MM.1S (cell line): ENCODE measurements at regions not wholly inside any gene's neighbourhood (a gene's known extent, or its start where the extent isn't known, plus 50 kb on each side); places are given as distances from the start of the nearest gene placed in this dataset.

Experiments used
- DNase-seq: peaks from one replicate; pipeline ENCODE4 v3.0.0-alpha.2; 2015
- H2AFZ ChIP-seq: fragments of 300-600 bp; sonication (generic); 2 replicates; pipeline ENCODE4 v1.6.0; 2016; ENCODE audit warnings: antibody characterized with exemption, low read length
- H3F3A ChIP-seq: fragments of 300-600 bp; sonication (generic); 2 replicates; pipeline ENCODE4 v1.6.1; 2016; ENCODE audit warnings: mild to moderate bottlenecking, antibody characterized with exemption, low read length, moderate library complexity, mixed read lengths; ENCODE audit not compliant: insufficient read depth
- H3K27ac ChIP-seq: fragments of 300-600 bp; sonication (generic); 2 replicates; pipeline ENCODE4 v1.5.1; 2016; ENCODE audit warnings: mild to moderate bottlenecking, low read length
- H3K27me3 ChIP-seq: fragments of 300-600 bp; sonication (generic); replicated peaks from 2 replicates; pipeline ENCODE4 v1.6.0; 2016; ENCODE audit warnings: low read length; ENCODE audit not compliant: insufficient read depth
- H3K36me3 ChIP-seq: fragments of 300-600 bp; sonication (generic); replicated peaks from 2 replicates; pipeline ENCODE4 v1.6.1; 2016; ENCODE audit warnings: mild to moderate bottlenecking, low read length, mixed read lengths; ENCODE audit not compliant: insufficient read depth
- H3K4me1 ChIP-seq: fragments of 300-600 bp; sonication (generic); 2 replicates; pipeline ENCODE4 v1.6.1; 2016; ENCODE audit warnings: low read length, mixed read lengths
- H3K4me2 ChIP-seq: fragments of 300-600 bp; sonication (generic); 2 replicates; pipeline ENCODE4 v1.6.0; 2016; ENCODE audit warnings: low read depth, low read length
- H3K4me3 ChIP-seq: fragments of 300-600 bp; sonication (generic); 2 replicates; pipeline ENCODE4 v1.5.1; 2016; ENCODE audit warnings: low read length, mixed read lengths
- H3K79me2 ChIP-seq: fragments of 300-600 bp; sonication (generic); 2 replicates; pipeline ENCODE4 v1.6.1; 2016; ENCODE audit warnings: mixed run types, low read length, mixed read lengths
- H3K9ac ChIP-seq: fragments of 300-600 bp; sonication (generic); 2 replicates; pipeline ENCODE4 v1.6.1; 2016; ENCODE audit warnings: low read length, mixed read lengths
- H3K9me2 ChIP-seq: fragments of 300-600 bp; sonication (generic); replicated peaks from 2 replicates; pipeline ENCODE4 v1.6.1; 2016; ENCODE audit warnings: mild to moderate bottlenecking, low read length, mixed read lengths; ENCODE audit not compliant: insufficient read depth
- H3K9me3 ChIP-seq: fragments of 300-600 bp; sonication (generic); replicated peaks from 2 replicates; pipeline ENCODE4 v1.6.1; 2016; ENCODE audit warnings: mild to moderate bottlenecking, low read length, mixed read lengths; ENCODE audit not compliant: insufficient read depth
- H4K20me1 ChIP-seq: fragments of 300-600 bp; sonication (generic); 2 replicates; pipeline ENCODE4 v1.6.1; 2016; ENCODE audit warnings: mild to moderate bottlenecking, low read length, moderate library complexity, mixed read lengths; ENCODE audit not compliant: insufficient read depth
- EZH2 ChIP-seq: fragments of 300-600 bp; sonication (generic); optimal IDR thresholded peaks from 2 replicates; pipeline ENCODE3; 2017; ENCODE audit warnings: low read depth, mild to moderate bottlenecking, antibody characterized with exemption, low read length, mixed read lengths
- EZH2phosphoT487 ChIP-seq: fragments of 300-600 bp; sonication (generic); IDR thresholded peaks from 2 replicates; pipeline ENCODE4 v1.6.1; 2018; ENCODE audit warnings: antibody characterized with exemption, low read length
- TF ChIP-seq, protein P1 (sequence below): fragments of 300-600 bp; sonication (generic); IDR thresholded peaks from 2 replicates; pipeline ENCODE4 v1.5.1; 2016; ENCODE audit warnings: antibody characterized with exemption, low read length, mixed read lengths

DNA sequence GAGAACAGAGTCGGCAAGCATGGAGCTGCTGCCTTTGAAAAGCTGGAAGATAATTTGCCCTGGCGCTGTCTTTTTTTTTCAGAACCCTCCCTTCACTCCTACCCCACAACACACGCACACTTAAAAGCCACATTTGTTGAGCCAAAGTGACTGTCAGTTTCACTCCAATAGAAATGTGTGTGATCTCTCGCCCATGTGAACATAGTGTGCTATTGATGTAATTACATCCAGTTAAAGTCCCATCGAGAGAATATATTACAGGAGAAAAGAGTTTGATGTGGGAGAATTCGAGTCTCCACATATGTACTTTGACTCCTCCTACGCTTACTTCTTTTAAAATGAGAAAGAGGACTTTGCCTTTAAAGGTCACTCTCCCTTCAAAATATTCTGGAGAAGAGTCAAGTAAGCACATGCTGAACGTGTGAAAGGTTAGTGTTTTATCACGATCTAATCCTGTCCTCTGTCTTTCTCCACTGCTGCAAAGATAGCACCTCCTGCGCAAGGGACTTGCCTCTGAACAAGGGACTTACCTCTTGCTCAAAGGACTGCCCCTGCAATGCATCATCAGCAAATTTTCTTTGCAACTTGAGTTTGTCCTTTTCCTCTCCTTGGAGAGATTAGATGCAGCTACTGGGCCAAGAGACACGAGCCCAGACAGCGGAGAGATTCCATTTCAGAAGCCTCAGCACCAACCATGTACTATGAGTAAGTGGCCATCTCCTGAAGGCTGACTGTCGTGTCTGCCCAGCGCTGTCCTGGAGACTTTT lies 613.9 kb downstream of the PTPRU start:
- peaks cover 86% of the 10 kb centered on the region for H3K27me3 ChIP-seq
- no peak overlapping the region for H3K4me3 ChIP-seq
- no peaks in the 10 kb centered on the region for H3K9me2 ChIP-seq
- H3K9me3 ChIP-seq: no peaks in the 10 kb centered on the region
- no peaks in the 10 kb centered on the region for H4K20me1 ChIP-seq
- H3K9ac ChIP-seq: no peak overlapping the region
- H3K79me2 ChIP-seq: no peaks in the 10 kb centered on the region
- TF ChIP-seq, protein P1, sequence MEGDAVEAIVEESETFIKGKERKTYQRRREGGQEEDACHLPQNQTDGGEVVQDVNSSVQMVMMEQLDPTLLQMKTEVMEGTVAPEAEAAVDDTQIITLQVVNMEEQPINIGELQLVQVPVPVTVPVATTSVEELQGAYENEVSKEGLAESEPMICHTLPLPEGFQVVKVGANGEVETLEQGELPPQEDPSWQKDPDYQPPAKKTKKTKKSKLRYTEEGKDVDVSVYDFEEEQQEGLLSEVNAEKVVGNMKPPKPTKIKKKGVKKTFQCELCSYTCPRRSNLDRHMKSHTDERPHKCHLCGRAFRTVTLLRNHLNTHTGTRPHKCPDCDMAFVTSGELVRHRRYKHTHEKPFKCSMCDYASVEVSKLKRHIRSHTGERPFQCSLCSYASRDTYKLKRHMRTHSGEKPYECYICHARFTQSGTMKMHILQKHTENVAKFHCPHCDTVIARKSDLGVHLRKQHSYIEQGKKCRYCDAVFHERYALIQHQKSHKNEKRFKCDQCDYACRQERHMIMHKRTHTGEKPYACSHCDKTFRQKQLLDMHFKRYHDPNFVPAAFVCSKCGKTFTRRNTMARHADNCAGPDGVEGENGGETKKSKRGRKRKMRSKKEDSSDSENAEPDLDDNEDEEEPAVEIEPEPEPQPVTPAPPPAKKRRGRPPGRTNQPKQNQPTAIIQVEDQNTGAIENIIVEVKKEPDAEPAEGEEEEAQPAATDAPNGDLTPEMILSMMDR: no peak
- TF ChIP-seq EZH2: no peak
- no peak for TF ChIP-seq EZH2phosphoT487
- DNase-seq: no peak
- H3F3A ChIP-seq: no peaks in the 10 kb centered on the region
- no peaks in the 10 kb centered on the region for H3K4me1 ChIP-seq
- no peak overlapping the region for H3K4me2 ChIP-seq
- H3K36me3 ChIP-seq: no peaks in the 10 kb centered on the region
- H2AFZ ChIP-seq: no peak overlapping the region
- H3K27ac ChIP-seq: no peak overlapping the region

GRCh38 chr1:29849038-29849750 lies 612.9 kb downstream of the PTPRU start:
- H3K9me3 ChIP-seq: no peaks in the 10 kb centered on the region
- H2AFZ ChIP-seq: no peak overlapping the region
- H3K79me2 ChIP-seq: no peaks in the 10 kb centered on the region
- H3K36me3 ChIP-seq: no peaks in the 10 kb centered on the region
- H3K9ac ChIP-seq: no peak overlapping the region
- no peaks in the 10 kb centered on the region for H3K9me2 ChIP-seq
- no peaks in the 10 kb centered on the region for H3F3A ChIP-seq
- no peaks in the 10 kb centered on the region for H4K20me1 ChIP-seq
- no peaks in the 10 kb centered on the region for H3K4me1 ChIP-seq
- DNase-seq: peak; percentile 63
- TF ChIP-seq, protein P1: peak; percentile 55
- no peak for TF ChIP-seq EZH2
- H3K4me2 ChIP-seq: no peak overlapping the region
- peaks cover 86% of the 10 kb centered on the region for H3K27me3 ChIP-seq
- no peak overlapping the region for H3K27ac ChIP-seq
- no peak overlapping the region for H3K4me3 ChIP-seq

- Histone ChIP-seq H3K9me2 (no peaks in the 10 kb centered on the region), H2AFZ (no peak overlapping the region), H3F3A (no peaks in the 10 kb centered on the region), H3K79me2 (no peaks in the 10 kb centered on the region), H3K27me3 (peaks cover 92% of the 10 kb centered on the region), H3K9ac (no peak overlapping the region), H3K27ac (no peak overlapping the region), H3K4me1 (no peaks in the 10 kb centered on the region), H3K9me3 (no peaks in the 10 kb centered on the region), H3K4me2 (no peak overlapping the region), H3K4me3 (no peak overlapping the region), H3K36me3 (no peaks in the 10 kb centered on the region), H4K20me1 (no peaks in the 10 kb centered on the region)
- TF ChIP-seq EZH2phosphoT487 (no peak), EZH2 (no peak)
- TF ChIP-seq, protein P1: no peak
- DNase-seq: no peak
Measured at GRCh38 chr1:29845910-29846309, 609.6 kb downstream of the PTPRU start.
